Mammary epithelial cell (primary cell): ENCODE measurements at regions not wholly inside any gene's neighbourhood (a gene's known extent, or its start where the extent isn't known, plus 50 kb on each side); places are given as distances from the start of the nearest gene placed in this dataset.

Experiments used
- CTCF ChIP-seq, 2 donors: IDR thresholded peaks in 1 of 2; conservative IDR thresholded peaks in 1 of 2; 2 replicates each; pipeline ENCODE4 v1.5.1; 2011 to 2012; ENCODE audit warnings: inconsistent platforms in 2 of 2, low read length in 2 of 2, mild to moderate bottlenecking in 2 of 2, control low read depth in 1 of 2, low read depth in 1 of 2; ENCODE audit not compliant: insufficient read depth in 1 of 2; ENCODE audit errors: extremely low read depth in 1 of 2
- EZH2 ChIP-seq: IDR thresholded peaks from 2 replicates; pipeline ENCODE4 v1.6.1; 2012; ENCODE audit warnings: low read length, inconsistent platforms, borderline replicate concordance

DNA sequence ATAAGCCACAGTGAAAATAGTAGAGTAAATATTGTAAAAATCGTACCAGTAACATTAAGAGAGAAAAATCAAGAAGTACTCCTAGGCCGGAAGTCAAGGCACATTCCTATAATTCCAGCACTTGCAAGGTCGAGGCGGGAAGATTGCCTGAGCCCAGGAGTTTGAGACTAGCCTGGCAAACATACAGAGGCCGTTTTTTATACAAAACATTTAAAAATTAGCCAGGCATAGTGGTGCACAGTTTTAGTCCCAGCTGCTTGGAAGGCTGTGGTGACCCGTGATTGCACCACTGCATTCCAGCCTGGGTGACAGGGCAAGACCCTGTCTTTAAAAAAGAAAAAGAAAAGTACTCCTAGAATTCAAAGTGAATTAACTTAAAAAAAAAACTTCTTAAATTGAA is 341.8 kb downstream of the C12orf50 start:
- TF ChIP-seq CTCF (conservative IDR thresholded peaks at IDR 0.05 in 1 of 2, IDR thresholded peaks at IDR 0.05 in 1 of 2; ENCODE audit: extremely low read depth in 1 of 2, insufficient read depth in 1 of 2, low read depth in 1 of 2, low read length in 2 of 2) (no peak), EZH2 (no peak)
